Stimulated activated naive B cell treated with anti-CD40 and anti-IgM and Interleukin-4, amounts not matched to agents 10 μg/mL and 1 μg/mL and 100 μg/mL, for 72 hours (primary cell): ENCODE measurements at regions not wholly inside any gene's neighbourhood (a gene's known extent, or its start where the extent isn't known, plus 50 kb on each side); places are given as distances from the start of the nearest gene placed in this dataset.
A peak's percentile ranks its signal among the peaks of the same experiment; 100 is the strongest.

Experiments used
- ATAC-seq, 2 donors: fragments of 150-1000 bp; cut with Tn5 transposase; replicated peaks; 2 replicates each; pipeline ENCODE4 v1.10.0; 2021; ENCODE audit warnings: moderate library complexity in 1 of 2
- DNase-seq: peaks from one replicate; pipeline ENCODE4 v3.0.0; 2021
- H3K27ac Mint-ChIP-seq: one replicate; pipeline ENCODE4 v1.8.0; 2022; ENCODE audit warnings: mild to moderate bottlenecking, mixed read lengths
- H3K27me3 Mint-ChIP-seq, 2 donors: one replicate each; pipeline ENCODE4 v1.8.0; 2022; ENCODE audit warnings: mixed read lengths in 2 of 2
- H3K36me3 Mint-ChIP-seq, 2 donors: one replicate each; pipeline ENCODE4 v1.8.0; 2022; ENCODE audit warnings: mixed read lengths in 2 of 2, mild to moderate bottlenecking in 1 of 2
- H3K4me1 Mint-ChIP-seq, 2 donors: one replicate each; pipeline ENCODE4 v1.8.0; 2022; ENCODE audit warnings: mixed read lengths in 2 of 2, mild to moderate bottlenecking in 1 of 2
- H3K4me3 Mint-ChIP-seq, 2 donors: one replicate each; pipeline ENCODE4 v1.8.0; 2022; ENCODE audit warnings: mild to moderate bottlenecking in 2 of 2, mixed read lengths in 2 of 2, moderate library complexity in 1 of 2
- H3K9me3 Mint-ChIP-seq, 2 donors: one replicate each; pipeline ENCODE4 v1.8.0; 2022; ENCODE audit warnings: mixed read lengths in 2 of 2, mild to moderate bottlenecking in 1 of 2

DNA sequence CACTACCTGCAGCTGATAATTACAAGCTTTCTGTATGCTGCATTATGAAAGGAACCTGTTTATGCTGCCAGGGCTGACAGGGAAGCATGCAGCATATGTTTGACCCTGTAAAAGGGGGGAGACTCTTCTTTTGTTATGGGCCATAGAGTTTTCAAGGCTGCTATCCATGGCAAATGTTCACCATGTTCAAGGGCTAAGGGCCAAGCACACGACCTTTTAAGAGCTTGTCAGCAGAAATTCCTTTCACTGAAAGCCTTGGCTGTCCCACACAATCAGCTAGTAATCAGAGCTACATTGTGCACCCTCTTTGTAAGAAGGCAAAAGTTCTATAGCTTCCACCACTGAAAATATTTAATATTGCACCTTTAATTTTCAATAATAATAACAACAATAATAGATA lies 74.2 kb upstream of the MBIP start:
- Mint-ChIP-seq H3K27ac (no peak overlapping the region), H3K4me3 (no peak overlapping the region), H3K36me3 (no peaks in the 10 kb centered on the region), H3K27me3 (peaks cover 11 to 14% of the 10 kb centered on the region in 2 donors), H3K9me3 (peaks cover 0 to 1% of the 10 kb centered on the region in 2 donors), H3K4me1 (no peaks in the 10 kb centered on the region)
- ATAC-seq (no peak), DNase-seq (no peak)

DNA sequence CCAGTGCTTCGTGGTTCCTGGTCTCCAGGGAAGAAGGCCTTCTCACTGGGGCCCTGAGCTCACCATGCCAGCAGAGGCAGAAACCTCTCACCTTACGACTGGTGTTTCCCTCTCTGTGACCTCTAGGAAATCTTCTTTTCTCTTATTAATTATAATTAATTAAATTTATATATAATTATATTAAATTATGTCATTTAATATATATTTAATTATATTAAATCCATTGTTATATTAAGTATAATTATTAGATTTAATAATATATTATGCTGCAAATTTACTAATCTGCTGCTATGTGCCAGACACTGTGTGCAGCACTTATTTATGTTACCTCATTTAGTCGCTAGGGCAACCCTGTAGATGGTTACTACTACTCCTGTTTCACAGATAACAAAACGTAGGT lies 70.3 kb upstream of the MBIP start:
- Mint-ChIP-seq H3K36me3 (no peaks in the 10 kb centered on the region), H3K4me1 (no peaks in the 10 kb centered on the region), H3K9me3 (no peaks in the 10 kb centered on the region), H3K27me3 (peaks cover 11 to 14% of the 10 kb centered on the region in 2 donors), H3K27ac (no peak overlapping the region), H3K4me3 (no peak overlapping the region)
- ATAC-seq (no peak), DNase-seq (no peak)

DNA sequence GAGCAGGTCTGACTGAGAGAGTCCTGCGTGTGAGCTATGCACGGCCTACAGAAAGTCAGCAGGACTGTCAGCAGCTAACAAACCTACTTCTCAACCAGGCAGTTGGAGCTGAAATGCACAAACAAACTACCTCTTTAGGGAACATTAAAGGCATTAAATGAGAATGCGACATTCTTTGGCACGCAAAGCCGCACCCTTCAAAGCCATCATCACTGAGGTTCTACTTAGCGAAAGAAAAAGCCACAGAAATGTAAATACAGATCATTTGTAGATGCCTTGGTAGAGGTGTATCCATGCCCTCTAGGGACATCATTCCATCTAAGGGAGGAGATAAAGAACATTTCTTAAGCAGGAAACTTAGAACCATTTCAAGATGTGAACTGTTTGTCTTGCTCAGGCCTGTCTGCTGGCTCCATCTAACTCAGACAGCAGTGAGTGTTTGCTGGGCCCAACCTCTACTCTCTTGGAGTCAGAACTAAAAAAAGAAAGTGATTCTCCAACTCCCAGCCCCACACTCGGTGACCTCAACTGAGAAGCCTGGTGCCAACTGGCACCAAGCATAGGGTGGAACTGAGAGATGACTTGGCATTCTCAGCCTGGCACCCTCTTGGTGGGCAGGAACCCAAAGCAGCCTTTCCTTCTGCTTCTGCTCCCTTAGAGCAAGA lies 63.5 kb upstream of the MBIP start:
- no peak overlapping the region for H3K4me3 Mint-ChIP-seq
- DNase-seq = no peak
- no peaks in the 10 kb centered on the region for H3K9me3 Mint-ChIP-seq
- no peaks in the 10 kb centered on the region for H3K36me3 Mint-ChIP-seq
- no peaks in the 10 kb centered on the region for H3K27me3 Mint-ChIP-seq
- no peak for ATAC-seq
- H3K4me1 Mint-ChIP-seq = no peaks in the 10 kb centered on the region
- no peak overlapping the region for H3K27ac Mint-ChIP-seq

DNA sequence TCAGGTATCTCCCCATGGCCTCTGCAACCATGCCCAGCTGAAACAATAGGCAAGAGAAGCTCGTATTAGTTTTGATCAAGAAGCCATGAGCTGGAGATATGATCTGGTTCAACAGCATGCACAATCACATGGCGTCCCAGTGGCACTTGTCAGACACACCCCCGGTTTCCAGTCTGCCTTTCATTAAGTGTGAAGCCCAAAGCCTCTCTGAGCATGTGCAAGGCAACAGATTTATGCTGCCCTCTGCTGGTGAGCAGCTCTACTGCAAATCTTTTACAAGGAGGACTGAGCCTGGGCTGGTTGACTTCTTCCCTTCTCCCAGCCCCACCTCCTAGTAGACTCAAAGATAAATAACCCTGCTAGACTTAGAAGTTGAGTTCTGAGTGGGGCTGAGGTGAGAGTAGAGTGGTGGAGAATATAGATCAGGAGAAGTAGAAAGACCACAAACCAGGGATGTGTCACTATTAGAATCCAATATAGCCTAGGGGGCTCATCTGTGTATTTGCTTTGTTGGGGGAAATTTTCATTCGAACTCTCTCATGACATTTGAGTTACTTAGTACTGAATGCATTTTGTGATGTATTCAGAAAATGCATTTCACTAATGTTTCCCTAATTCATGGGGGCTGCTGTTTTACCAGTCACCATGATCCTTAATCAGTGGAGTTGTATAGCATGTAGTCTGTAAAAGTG lies 53.7 kb upstream of the MBIP start:
- DNase-seq (peak; percentile 50), ATAC-seq (peak; percentile 86 to 94)
- Mint-ChIP-seq H3K27me3 (peaks cover 0 to 6% of the 10 kb centered on the region in 2 donors), H3K36me3 (no peaks in the 10 kb centered on the region), H3K27ac (no peak overlapping the region), H3K9me3 (no peaks in the 10 kb centered on the region), H3K4me1 (no peaks in the 10 kb centered on the region), H3K4me3 (no peak overlapping the region)
